Stimulated activated naive CD4-positive, alpha-beta T cell treated with Interleukin-2 at 50 U/mL for 16 hours (primary cell): ENCODE measurements at regions not wholly inside any gene's neighbourhood (a gene's known extent, or its start where the extent isn't known, plus 50 kb on each side); places are given as distances from the start of the nearest gene placed in this dataset.
"Not testable (repeated sequence)": the region's sequence is repeated elsewhere in the genome, so short reads cannot be mapped to it uniquely, and the experiment has no call there.

Experiments used
- DNase-seq: peaks from one replicate; lab custom pipeline; 2025; lab: John Stamatoyannopoulos, UW

DNA sequence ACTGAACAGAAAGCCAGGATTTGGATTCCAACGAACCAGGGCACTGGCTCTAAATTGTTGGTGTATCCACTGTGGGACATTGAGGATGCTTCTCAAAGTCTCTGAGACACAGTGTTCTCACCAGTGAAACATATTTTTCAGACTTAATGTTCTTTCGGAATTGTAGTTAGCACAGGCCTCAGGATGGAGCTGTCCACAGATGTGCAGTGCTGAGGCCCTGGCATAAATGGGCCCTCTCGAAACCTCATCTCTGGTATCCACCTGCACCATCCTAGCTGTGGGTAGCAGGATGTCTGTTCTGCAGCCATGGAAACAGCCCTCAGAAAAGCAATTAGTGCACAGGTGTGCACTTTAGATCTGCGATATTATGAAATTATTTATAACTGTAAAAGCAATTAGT is 656.8 kb downstream of the TBC1D22A start:
- DNase-seq = no peak

DNA sequence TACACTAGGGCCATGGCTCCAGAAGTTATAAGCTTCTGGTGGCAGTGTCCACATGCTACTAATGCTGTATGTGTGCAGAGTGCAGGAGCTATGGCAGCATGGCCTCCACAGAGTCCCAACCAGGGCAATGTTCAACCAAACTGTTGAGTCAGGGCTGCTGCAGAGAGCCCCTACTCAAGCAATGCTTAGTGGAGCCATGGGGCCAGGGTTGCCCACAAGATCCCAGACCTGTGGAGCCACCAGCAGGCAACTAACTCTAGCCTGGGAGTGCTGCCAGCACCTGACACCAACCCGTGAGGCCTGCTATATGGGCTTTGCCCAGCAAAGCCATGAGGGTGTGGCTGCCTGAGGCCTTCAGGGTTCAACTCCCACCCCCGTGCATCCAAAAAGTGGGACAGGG is 655.2 kb downstream of the TBC1D22A start:
- DNase-seq = no peak

DNA sequence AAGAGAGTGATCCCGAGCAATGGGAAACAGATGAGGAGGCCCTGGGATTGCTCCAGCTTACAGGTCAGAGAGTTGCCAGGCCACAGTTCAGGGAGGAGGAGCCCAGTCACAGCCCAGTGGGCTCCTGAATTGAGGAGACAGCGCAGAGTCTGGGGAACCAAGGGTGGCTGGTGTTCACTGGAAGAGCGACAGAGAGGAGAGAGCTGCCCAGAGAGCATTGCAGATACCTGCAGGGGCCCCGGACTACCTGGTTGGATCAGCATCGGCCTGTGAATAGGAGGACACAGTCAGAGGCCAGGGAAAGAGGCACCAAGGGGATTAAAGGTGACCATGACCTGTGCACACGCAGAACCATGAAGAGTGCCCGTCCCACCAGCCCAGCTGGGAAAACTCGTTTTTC is 648.6 kb downstream of the TBC1D22A start:
- DNase-seq = no peak

DNA sequence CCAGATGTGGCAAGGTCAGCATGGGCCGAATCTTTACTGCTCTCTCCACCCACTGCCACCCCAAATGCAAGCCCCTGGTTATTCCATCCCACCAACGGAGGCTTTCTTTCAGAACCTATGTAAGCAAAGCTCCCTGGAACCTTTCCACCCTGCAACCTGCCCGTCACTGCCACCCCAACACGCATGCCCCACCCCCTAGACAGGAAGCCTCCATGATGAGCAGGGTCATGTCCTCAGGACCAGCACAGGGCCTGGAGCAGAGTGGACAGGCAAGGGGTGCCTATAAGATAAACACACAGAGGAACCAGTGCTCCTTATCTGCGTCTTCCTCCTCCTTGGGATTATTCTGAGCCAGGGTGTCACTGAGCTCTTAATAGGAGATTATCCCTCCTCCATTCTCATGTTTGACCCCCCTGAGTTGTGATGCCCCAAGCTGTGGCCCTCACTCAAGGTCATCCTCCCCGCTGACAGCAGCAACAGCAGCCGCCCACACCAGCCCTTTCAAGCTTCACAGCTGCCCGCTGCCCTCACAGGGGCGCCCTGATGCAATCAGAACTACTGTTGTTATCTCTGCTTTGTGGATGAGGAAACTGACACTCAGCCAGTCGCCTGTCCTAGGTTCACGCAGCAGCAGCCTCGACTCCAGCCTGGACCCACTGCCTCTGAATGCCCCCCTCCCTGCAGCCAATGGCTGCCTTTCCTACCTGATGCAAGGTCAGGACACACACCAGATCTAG is 647.3 kb downstream of the TBC1D22A start:
- no peak for DNase-seq

DNA sequence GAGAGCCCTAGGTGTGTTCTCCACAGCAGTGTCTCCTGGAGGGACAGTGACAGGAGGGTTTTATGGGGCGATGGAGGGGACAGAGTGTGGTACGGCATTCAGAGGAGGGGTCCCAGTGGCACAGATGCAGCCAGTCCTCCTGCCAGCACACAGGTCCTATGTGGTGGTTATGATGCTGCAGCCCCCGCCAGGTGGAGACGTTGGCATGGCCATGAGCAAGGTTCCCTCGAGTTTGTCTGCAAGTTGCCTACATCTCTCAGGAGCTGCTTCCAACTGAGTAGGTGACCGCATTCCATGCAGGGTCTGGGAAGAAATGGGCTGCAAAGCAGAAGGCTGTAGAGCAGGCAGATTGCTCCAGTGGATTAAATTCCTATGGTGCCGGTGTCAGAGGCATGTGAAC is 646.0 kb downstream of the TBC1D22A start:
- no peak for DNase-seq

DNA sequence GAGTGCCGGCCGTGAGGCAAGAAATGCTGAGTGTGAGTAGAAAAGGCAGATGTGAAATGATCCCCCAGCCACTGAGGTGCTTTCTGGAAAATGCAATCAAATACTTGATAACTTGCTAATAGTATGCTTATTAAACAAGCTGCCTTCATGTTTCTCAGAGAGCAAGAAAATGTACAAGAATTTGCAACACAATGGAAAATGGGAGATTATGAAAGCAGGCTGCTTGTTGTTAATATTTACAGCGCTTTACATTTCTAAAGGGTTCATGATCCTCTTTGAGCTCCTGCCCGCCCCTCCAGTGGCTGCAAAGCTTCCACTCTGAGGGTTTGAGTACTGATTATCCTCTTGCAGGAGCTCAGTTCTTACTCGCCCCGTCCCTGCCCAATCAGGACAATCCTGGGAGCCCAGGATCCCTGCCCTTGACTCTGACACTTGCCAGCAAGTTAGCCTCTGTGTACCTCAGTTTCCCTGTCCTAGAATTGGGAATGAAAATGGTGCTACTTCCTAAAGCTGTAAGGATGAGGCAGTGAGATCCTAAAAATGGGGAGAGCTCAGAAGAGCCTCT is 645.1 kb downstream of the TBC1D22A start:
- DNase-seq = no peak

DNA sequence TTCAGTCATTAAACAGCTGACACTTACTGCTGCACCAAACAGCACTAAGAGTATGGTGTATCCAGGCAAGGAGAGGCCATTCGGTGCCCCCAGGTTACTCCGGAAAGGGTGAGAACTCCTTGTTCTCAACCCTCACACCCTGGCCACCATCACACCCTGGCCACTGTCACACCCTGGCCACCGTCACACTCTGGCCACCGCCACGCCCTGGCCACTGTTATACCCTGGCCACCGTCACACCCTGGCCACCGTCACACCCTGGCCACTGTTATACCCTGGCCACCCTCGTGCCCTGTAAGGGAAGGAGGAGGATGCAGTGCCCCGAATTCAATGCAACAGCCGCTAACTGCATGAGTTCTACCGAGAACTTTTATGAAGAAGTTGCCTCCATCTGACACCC is 644.4 kb downstream of the TBC1D22A start:
- DNase-seq = no peak

DNA sequence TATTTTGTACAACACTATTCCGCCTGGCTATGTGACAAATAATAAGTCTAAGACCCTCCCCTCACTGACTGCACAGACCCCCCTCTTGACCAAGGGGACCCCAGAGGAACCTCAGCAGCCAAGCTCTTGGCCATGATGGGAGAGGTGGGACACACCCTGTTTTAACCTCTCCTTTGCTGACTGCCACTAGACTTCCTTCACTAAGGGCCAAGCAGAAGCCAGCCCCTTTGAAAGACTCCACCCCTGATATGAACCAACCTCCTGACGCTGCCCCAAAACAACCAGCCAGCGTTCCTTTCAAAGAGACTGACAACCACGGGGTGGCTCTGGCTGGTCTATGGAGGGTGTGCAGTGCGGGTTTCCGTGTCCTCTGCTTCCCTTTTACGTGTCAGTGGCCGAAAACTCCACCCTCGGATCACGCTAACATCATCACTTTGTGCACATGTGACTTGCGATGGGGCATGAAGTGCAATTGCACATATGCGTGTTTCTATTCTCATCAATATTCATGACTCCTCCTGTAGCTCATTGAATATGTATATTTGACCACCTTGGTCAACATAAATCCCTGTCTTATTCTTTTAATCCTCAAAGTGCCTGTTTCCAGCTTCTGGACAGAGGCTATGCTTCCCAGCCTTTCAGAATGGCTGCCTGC is 643.9 kb downstream of the TBC1D22A start:
- no peak for DNase-seq

DNA sequence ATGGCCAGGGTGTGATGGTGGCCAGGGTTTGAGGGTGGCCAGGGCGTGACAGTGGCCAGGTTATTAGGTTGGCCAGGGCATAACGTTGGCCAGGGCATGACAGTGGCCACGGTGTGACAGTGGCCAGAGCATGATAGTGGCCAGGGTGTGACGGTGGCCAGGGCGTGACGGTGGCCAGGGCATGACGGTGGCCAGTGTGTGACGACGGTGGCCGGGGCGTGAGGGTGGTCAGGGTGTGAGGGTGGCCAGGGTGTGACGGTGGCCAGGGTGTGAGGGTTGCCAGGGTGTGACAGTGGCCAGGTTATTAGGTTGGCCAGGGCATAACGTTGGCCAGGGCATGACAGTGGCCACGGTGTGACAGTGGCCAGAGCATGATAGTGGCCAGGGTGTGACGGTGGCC is 642.8 kb downstream of the TBC1D22A start:
- not testable (repeated sequence) for DNase-seq

DNA sequence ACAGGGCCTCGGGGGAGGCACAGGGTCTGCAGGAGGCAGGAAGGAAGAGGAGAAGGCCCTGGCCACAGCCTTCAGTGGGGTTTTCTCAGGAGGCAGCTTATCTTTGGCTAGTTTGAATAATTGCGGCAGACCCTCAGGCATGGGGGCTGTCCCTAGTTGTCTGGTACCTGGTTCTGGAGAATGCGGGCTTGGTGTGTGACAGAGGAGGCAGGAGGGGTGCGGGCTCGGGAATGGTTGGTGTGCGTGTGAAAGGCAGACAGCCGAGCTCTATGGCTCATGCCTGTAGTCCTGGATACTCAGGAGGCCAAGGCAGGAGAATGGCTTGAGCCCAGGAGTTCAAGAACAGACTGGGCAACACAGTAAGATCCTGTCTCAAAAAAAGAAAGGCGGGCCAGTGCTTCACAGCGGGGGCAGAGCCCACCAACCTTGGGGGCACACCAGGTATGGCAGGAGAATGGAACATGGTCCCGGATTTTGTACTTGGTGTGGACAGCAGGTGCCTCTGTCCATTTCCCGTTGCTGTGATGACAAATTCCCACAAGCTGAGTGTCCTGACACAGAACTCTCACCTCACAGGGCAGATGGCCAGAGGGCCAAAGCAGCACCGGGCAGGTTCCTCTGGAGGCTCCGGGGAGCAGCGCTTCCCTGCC is 640.6 kb downstream of the TBC1D22A start:
- no peak for DNase-seq

DNA sequence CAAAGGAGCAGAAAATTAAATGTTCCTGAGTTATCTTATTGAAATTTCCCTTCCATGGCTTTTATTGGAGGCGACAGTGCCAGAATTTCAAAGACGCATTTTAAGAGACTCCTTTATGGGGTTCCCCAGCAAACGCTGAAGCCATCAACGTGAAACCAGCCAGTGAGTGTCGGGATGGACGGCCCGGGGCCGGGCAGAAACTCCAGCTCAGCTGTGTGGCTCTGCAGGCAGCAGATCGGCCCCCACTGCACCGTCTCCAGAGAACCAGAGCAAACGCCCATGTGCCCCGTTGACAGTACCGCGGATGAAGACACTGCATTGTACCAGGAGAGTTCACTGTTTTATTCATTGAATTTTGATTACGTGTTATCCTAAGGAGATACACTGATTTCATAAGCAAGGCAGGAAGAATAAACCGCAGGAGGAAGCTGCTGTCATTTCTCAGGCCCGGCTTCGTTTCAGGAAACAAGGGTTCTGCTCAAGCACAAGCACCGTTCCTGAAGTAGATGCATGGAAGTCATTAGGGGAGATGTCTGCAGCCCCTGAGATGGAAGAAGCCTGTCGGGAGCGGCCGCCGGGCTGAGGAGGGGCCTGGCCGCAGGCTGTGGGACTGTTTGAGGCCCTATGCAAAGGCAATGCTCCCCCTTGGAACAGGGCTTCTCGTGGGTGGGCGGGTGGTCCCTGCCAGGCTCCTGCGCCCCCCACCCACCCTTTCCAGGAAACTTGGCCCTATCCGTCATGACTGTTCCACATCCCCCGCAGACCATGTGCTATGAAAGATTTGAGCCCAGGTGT is 639.7 kb downstream of the TBC1D22A start:
- DNase-seq = no peak

DNA sequence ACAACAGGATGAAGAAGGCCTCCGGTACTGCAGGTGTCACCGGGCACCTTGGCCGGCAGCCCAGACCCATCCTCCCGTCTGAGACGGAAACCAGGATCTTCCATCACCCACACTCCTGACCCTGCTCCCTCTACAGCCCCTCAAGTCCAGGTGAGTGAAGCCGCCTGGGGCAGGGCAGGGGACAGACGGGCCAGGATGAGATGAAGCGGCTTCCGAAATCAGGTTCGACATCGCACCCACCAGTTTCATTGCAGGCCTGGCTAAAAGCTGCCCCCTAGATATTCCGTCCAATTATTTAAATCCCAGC is 639.1 kb downstream of the TBC1D22A start:
- DNase-seq = no peak

DNA sequence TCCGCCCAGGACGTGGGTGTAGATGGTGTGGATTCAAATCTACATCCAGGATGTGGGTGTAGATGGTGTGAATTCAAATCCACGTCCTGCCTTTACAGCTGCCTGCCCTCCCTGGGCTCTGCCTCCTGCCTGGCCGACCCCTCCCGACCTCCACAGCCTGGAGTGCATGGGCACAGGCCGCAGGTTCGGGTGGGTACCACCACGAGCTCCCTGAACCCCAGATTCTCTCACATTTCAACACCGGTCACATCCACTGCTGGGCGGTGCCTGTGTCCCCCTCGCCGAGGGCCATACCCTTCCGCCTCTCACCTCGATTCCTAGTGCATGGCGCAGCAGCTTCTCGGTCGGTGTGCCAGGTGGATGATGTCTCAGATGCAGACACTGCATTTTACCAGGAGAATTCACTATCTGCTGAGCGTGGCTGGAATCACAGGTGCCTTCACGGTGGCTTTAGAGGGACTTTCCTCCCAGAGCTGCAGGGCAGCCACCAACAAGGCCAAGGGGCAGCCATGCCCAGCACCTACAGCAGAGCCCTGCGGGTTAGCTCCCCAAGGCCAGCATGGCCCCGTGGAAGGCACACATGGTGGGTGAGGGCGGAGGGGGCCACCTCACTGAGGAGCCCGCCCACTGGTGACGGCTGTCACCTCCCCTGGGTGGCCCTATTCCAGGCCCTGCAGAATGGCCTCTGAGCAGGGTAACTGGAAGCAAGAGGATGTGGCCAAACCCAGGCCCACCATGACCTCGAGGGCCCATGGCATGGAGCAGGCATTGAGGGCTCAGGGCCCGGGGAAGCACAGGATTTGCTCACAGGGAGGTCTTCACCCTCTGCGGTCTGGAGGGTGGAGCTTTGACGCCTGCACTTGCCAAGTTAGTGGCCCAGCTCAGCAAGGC is 638.5 kb downstream of the TBC1D22A start:
- DNase-seq = no peak

DNA sequence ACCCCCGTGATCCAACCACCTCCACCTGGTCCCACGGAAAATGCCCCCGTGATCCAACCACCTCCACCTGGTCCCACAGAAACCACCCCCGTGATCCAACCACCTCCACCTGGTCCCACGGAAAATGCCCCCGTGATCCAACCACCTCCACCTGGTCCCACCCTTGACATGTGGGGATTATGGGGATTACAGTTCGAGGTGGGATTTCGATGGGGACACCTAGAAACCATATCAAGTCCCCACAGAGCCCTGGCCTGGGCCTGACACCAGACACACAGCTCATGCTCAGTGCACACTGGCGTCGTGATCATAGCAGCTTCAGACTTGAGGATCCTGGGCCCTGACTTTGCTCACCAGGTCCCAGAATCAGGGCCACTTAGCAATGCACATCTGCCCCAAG is 637.7 kb downstream of the TBC1D22A start:
- DNase-seq = not testable (repeated sequence)

DNA sequence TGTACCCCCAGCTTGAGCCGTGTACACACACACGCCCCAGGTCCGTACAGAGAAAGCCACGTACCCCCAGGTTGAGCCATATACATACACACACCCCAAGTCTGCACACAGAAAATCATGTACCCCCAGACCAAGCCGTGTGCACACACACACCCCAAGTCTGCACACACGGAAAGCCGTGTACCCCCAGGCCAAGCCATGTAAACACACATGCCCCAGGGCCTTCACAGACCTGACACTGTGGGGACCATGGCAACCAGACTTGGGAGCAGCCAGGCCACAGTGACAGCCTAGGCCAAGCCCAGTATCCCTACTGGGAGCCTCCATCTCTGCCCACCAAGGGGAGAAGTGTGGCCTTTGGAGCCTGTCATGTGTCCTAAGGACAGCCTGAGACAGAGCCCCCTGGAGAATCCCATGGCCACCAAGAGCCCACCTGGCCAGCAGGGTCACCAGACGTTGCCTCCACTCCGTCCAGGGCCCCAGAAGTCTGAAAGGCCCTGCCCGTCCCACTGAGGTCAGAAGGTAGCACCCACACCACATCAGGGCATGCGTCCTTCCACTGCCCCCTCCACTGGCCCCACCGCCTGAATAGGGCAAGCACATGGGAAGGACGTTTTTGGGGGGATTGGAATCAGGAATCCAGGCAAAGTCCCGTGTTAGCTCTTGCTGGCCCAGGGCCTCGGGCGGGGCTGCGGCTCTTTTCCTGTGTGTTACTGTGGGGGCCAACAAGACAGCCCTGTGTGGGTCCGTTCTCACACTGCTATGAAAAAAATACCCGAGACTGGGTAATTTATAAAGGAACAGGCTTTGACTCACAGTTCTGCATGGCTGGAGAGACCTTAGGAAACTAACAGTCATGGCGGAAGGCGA is 636.7 kb downstream of the TBC1D22A start:
- no peak for DNase-seq

DNA sequence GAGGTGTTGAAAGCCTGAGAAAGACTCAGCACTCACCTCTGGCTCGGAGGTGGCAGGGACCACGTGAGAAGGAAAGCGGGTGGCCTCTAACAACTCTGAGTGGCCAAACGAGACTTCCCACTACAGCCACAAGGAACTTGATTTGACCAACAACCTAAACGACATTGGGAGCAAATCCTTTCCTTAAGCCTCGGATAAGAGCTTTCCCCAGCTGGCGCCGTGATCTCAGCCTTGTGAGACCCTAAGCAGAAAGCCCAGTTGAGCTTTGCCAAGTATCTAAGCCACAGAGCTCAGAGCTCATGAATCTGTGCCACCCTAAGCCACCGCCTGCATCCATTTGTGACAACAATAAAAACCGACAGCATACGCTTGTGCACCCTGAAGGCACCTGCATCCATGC is 636.0 kb downstream of the TBC1D22A start:
- DNase-seq = no peak

DNA sequence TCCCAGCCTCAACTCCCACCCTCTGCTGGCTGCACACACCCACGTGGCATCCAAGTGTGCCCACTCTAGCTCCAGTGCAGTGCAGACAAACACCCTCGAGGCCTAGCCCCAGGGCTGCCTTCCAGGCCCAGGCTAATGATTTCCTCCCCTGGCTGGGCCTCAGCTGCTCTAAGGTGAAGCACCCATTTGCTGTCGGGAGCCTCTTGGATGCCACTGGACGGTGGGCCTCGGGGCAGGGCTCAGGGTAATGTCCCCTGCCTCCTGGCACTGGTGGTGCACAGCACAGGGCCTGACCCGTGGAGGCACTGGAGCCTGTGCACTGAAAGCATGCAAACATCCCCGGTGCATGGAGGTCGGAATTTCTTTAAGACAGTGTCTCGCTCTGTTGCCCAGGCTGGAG is 635.2 kb downstream of the TBC1D22A start:
- DNase-seq = no peak

DNA sequence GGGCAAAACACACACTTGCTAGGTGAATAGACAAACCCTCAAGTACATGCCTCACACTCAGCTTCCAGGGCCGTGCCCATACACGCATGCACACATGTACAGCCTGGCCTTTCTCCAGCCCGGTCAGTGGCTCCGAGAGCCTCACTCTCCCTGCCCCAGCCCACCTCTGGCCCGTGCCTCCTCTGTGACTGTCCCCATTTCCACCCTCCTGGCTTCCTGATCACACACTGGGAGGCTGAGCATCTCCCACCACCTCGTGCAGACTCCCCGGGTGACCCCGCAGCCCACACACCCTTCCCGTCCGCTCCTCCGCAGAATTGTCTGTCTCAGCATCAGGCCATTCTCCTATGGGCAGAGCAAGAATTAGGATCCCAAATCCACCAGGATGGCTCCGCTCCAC is 634.1 kb downstream of the TBC1D22A start:
- DNase-seq = no peak

DNA sequence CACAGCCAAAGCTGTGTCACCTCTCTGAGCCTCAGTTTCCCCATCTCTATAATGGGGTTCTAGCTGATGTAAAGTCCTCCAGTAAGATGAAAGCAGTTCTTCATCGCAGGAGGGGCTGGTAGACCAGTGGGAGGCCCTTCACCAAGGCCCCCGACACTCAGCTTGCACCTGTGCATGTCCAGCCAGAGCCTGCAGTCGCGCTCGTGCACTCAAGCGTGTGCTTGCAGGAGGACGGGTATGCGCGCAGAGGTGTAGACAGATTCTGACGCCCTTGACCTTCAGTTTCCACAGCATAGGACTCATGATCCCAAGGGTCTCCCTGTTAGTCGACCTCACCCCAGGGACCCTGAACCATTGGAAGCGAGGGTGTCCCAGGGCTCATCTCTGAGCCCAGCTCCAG is 633.7 kb downstream of the TBC1D22A start:
- no peak for DNase-seq

DNA sequence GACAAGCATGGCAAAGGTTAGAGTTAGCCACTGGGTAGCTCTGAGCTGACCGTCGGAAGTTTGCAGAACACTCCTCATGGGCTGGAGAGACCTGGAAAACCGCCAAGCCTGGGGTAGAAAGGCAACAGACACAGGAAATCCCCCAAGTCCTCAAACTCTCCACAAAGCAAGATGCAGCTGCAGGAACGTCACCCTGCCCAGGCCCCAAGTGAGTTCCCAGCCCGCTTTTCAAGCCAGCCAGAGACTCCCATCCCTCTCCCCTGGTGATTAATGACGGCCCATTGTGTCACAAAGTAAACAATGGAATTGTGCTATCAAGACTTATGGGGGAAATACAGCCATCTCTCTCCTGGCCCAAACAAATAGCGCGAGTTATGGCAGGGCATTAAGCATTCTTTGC is 633.0 kb downstream of the TBC1D22A start:
- no peak for DNase-seq
